Activated CD8-positive, alpha-beta T cell treated with anti-CD3 and anti-CD28 coated beads for 36 hours (primary cell): ENCODE measurements at regions not wholly inside any gene's neighbourhood (a gene's known extent, or its start where the extent isn't known, plus 50 kb on each side); places are given as distances from the start of the nearest gene placed in this dataset.
A peak's percentile ranks its signal among the peaks of the same experiment; 100 is the strongest.

Source experiments
- ATAC-seq: fragments of 200-7000 bp; cut with Tn5 transposase; one replicate; pipeline ENCODE4 v1.10.0; 2021; ENCODE audit warnings: mild to moderate bottlenecking, moderate library complexity
- CTCF ChIA-PET: fragments of 350-600 bp; sonication (Branson Sonifier 250); formaldehyde crosslinking; loops from one replicate; lab custom pipeline; 2021; ENCODE audit warnings: antibody characterized with exemption; lab: Charles Lee
- POLR2A ChIA-PET: fragments of 350-600 bp; sonication (Branson Sonifier 250); formaldehyde crosslinking; loops from one replicate; lab custom pipeline; 2021; ENCODE audit warnings: antibody characterized with exemption; lab: Charles Lee
- DNase-seq: peaks from one replicate; pipeline ENCODE4 v3.0.0-alpha.2; 2020
- H3K27ac Mint-ChIP-seq: one replicate; pipeline ENCODE4 v1.8.0; 2021; ENCODE audit warnings: mild to moderate bottlenecking, mixed read lengths
- H3K27me3 Mint-ChIP-seq: one replicate; pipeline ENCODE4 v1.8.0; 2021; ENCODE audit warnings: mixed read lengths
- H3K36me3 Mint-ChIP-seq: one replicate; pipeline ENCODE4 v1.8.0; 2021; ENCODE audit warnings: low read depth, mixed read lengths
- H3K4me1 Mint-ChIP-seq: one replicate; pipeline ENCODE4 v1.8.0; 2021; ENCODE audit warnings: low read depth, mixed read lengths
- H3K4me3 Mint-ChIP-seq: one replicate; pipeline ENCODE4 v1.8.0; 2021; ENCODE audit warnings: mild to moderate bottlenecking, moderate library complexity, mixed read lengths
- H3K9me3 Mint-ChIP-seq: one replicate; pipeline ENCODE4 v1.8.0; 2021; ENCODE audit warnings: mixed read lengths
- CTCF ChIP-seq: fragments of 200-600 bp; IDR thresholded peaks from one replicate; pipeline ENCODE4 v1.8.0; 2022; ENCODE audit warnings: antibody characterized with exemption, mild to moderate bottlenecking
- intact Hi-C: fragments of 100-400 bp; cut with micrococcal nuclease; formaldehyde crosslinking; loops from one replicate; pipeline ENCODE4 v1.10.0; 2022

GRCh38 chr11:104704146-104704830 is 194.0 kb downstream of the CASP12 start:
- ChIA-PET POLR2A (interaction anchor here (0.6 to 0.9 kb wide), 3 partner anchors 10 to 147 kb away, joined by 3 read pairs; no protein-coding TSS in a partner anchor), CTCF (interaction anchor here (0.6 kb wide), 1 partner anchor 32 kb away, joined by 3 read pairs; no protein-coding TSS in a partner anchor)
- peak overlapping the region; percentile 96 for H3K27ac Mint-ChIP-seq
- H3K4me3 Mint-ChIP-seq: no peak overlapping the region
- intact Hi-C loops: loop anchor here (10.0 kb wide), 1 partner anchor 171 kb away; no protein-coding TSS in a partner anchor
- no peak for TF ChIP-seq CTCF
- no peak for ATAC-seq
- peaks cover 14% of the 10 kb centered on the region for H3K36me3 Mint-ChIP-seq
- H3K4me1 Mint-ChIP-seq: peaks cover 50% of the 10 kb centered on the region
- no peak for DNase-seq
- no peaks in the 10 kb centered on the region for H3K27me3 Mint-ChIP-seq
- H3K9me3 Mint-ChIP-seq: peaks cover 3% of the 10 kb centered on the region

- POLR2A ChIA-PET: no interaction called here
- H3K9me3 Mint-ChIP-seq: no peaks in the 10 kb centered on the region
- peaks cover 4% of the 10 kb centered on the region for H3K36me3 Mint-ChIP-seq
- intact Hi-C loops: loop anchor here (10.0 kb wide), 1 partner anchor 174 kb away; no protein-coding TSS in a partner anchor
- peak; percentile 45 for ATAC-seq
- CTCF ChIA-PET: no interaction called here
- H3K4me1 Mint-ChIP-seq: peaks cover 30% of the 10 kb centered on the region
- H3K27me3 Mint-ChIP-seq: no peaks in the 10 kb centered on the region
- no peak for TF ChIP-seq CTCF
- no peak overlapping the region for H3K4me3 Mint-ChIP-seq
- no peak for DNase-seq
- H3K27ac Mint-ChIP-seq: peak overlapping the region; percentile 12
Measured at GRCh38 chr11:104700609-104701008, 197.7 kb downstream of the CASP12 start.

DNA sequence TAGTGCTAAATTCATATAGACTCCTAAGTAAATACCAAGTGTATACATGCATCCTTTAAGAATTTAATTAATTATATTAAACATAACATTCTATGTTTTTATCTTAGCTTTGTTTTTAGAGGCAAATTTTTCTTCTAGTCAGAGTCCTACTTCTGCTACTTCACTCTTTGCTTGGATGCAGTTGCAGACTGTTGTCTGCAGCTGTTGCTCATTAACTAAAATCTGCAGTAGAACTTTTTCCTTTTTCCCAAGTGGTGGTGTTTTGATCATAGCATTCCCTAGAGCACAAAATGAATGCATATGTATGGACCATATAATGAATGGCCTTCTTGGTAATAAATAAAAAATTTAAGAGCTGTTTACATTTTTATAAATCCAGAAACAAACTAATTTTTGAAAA is 198.3 kb downstream of the CASP12 start:
- DNase-seq: no peak
- TF ChIP-seq CTCF: no peak
- Mint-ChIP-seq H3K4me1 (peaks cover 24% of the 10 kb centered on the region), H3K4me3 (no peak overlapping the region), H3K27me3 (no peaks in the 10 kb centered on the region), H3K9me3 (no peaks in the 10 kb centered on the region), H3K27ac (no peak overlapping the region), H3K36me3 (peaks cover 4% of the 10 kb centered on the region)
- ATAC-seq: no peak
- intact Hi-C loops: loop anchor here (10.0 kb wide), 1 partner anchor 175 kb away; no protein-coding TSS in a partner anchor
- ChIA-PET CTCF (no interaction called here), POLR2A (no interaction called here)

DNA sequence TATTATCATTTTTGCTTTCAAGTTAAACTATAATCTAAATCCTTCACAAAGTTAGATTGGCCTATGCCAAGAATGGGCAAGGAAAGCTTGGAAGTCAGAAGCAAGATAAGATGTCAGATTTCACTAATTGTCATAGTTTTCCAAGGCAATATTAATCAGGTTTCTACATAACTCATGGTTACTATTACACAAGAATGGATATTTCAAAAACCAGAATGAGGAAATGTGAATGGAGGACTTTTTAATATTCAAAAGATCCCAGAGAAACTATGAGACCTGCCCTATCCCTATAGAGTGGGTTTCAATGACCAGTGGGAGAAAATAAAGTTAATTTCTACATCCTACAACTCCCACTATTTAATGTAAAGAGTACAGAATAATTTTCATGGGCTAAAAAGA is 203.2 kb downstream of the CASP12 start:
- intact Hi-C loops: no loop called here
- Mint-ChIP-seq H3K36me3 (peaks cover 2% of the 10 kb centered on the region), H3K4me3 (no peak overlapping the region), H3K9me3 (peaks cover 6% of the 10 kb centered on the region), H3K27ac (no peak overlapping the region), H3K4me1 (peaks cover 17% of the 10 kb centered on the region), H3K27me3 (no peaks in the 10 kb centered on the region)
- no peak for TF ChIP-seq CTCF
- POLR2A ChIA-PET: no interaction called here
- DNase-seq (no peak), ATAC-seq (no peak)
- CTCF ChIA-PET: no interaction called here
